Tibial nerve (tissue), 4 donors: ENCODE measurements at regions not wholly inside any gene's neighbourhood (a gene's known extent, or its start where the extent isn't known, plus 50 kb on each side); places are given as distances from the start of the nearest gene placed in this dataset.

Source experiments
- CTCF ChIP-seq, 5 experiments: fragments of 200-600 bp in 3 of 5; fragments of 450-650 bp in 2 of 5; sonication (generic) in 3 of 5; IDR thresholded peaks; one replicate each; pipeline ENCODE4 v1.5.1; 2016 to 2019; ENCODE audit warnings: antibody characterized with exemption in 5 of 5, mild to moderate bottlenecking in 3 of 5, moderate library complexity in 2 of 5
- EP300 ChIP-seq, 2 donors: sonication (generic); formaldehyde crosslinking; IDR thresholded peaks; one replicate each; pipeline ENCODE4 v1.6.1; 2017; ENCODE audit warnings: antibody characterized with exemption in 2 of 2, mild to moderate bottlenecking in 1 of 2
- POLR2A ChIP-seq, 2 donors: fragments of 450-650 bp; IDR thresholded peaks; one replicate each; pipeline ENCODE4 v1.6.1; 2017; ENCODE audit warnings: antibody characterized with exemption in 2 of 2, mild to moderate bottlenecking in 2 of 2, moderate library complexity in 2 of 2

GRCh38 chr5:60010328-60010727 lies 116.8 kb upstream of the PDE4D start:
- TF ChIP-seq POLR2A (IDR thresholded peaks at IDR 0.05), result no peak
- TF ChIP-seq CTCF (IDR thresholded peaks at IDR 0.05), result no peak
- no peak for TF ChIP-seq EP300 (IDR thresholded peaks at IDR 0.05)
